VCaP (cell line): ENCODE measurements at regions not wholly inside any gene's neighbourhood (a gene's known extent, or its start where the extent isn't known, plus 50 kb on each side); places are given as distances from the start of the nearest gene placed in this dataset.

Source experiments
- H3K27ac ChIP-seq: fragments of 450-650 bp; 2 replicates; pipeline ENCODE4 v1.5.1; 2017
- TF ChIP-seq, protein P1 (sequence below): fragments of 450-650 bp; conservative IDR thresholded peaks from 2 replicates; pipeline ENCODE4 v1.5.1; 2017; ENCODE audit warnings: mild to moderate bottlenecking, moderate library complexity

GRCh38 chr2:79253243-79253774 is 93.8 kb upstream of the REG3A start:
- no peak overlapping the region for H3K27ac ChIP-seq

GRCh38 chr2:79250656-79251055 is 91.1 kb upstream of the REG3A start:
- no peak overlapping the region for H3K27ac ChIP-seq
- TF ChIP-seq, protein P1, sequence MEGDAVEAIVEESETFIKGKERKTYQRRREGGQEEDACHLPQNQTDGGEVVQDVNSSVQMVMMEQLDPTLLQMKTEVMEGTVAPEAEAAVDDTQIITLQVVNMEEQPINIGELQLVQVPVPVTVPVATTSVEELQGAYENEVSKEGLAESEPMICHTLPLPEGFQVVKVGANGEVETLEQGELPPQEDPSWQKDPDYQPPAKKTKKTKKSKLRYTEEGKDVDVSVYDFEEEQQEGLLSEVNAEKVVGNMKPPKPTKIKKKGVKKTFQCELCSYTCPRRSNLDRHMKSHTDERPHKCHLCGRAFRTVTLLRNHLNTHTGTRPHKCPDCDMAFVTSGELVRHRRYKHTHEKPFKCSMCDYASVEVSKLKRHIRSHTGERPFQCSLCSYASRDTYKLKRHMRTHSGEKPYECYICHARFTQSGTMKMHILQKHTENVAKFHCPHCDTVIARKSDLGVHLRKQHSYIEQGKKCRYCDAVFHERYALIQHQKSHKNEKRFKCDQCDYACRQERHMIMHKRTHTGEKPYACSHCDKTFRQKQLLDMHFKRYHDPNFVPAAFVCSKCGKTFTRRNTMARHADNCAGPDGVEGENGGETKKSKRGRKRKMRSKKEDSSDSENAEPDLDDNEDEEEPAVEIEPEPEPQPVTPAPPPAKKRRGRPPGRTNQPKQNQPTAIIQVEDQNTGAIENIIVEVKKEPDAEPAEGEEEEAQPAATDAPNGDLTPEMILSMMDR, result no peak

More at GRCh38 chr2:79253243-79253774, 93.8 kb upstream of the REG3A start:
- TF ChIP-seq, protein P1, result no peak

GRCh38 chr2:79248776-79249175 is 89.2 kb upstream of the REG3A start:
- TF ChIP-seq, protein P1, result no peak
- no peak overlapping the region for H3K27ac ChIP-seq

- TF ChIP-seq, protein P1, result peak; percentile 65
Observed at GRCh38 chr2:79235135-79235534, 75.6 kb upstream of the REG3A start.

GRCh38 chr2:79223539-79223938 is 64.0 kb upstream of the REG3A start:
- no peak overlapping the region for H3K27ac ChIP-seq
- TF ChIP-seq, protein P1, result peak; percentile 71

More at GRCh38 chr2:79235135-79235534, 75.6 kb upstream of the REG3A start:
- no peak overlapping the region for H3K27ac ChIP-seq

GRCh38 chr2:79219383-79219988 is 59.9 kb upstream of the REG3A start:
- TF ChIP-seq, protein P1, result peak; percentile 86
- H3K27ac ChIP-seq, result no peak overlapping the region

DNA sequence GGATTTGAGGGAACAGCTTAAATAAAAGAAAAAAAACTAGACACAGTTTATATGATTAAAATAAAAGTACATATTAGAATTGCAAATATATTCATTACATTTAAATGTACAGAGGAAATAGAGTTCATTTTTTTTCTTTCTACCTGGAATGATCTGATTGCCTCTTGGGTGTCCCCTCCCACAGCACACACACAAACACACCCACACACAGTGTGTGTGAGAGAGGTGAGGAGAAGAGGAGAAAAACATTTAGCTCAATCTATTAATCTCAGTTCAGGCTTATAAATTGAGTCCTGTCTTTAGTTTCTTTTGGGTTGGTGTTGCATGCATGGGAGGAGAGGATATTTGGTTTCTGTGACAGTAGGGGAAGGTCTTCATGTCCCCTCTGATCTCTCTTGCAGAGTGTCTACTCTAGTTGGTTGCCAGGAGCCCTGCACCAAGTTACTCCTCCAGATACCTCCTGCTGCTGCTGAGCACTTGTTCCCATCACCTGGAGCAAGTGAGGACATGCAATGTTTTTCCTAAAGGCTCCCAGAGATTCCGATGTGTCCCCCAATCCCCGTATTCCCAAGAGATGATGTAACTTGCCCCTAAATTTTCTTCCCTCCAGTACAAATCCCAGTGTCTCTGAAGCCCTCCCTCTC is 50.8 kb upstream of the REG3A start:
- TF ChIP-seq, protein P1, result no peak
- no peak overlapping the region for H3K27ac ChIP-seq
